ENCODE measurements at regions not wholly inside any gene's neighbourhood (a gene's known extent, or its start where the extent isn't known, plus 50 kb on each side); places are given as distances from the start of the nearest gene placed in this dataset.

GRCh38 chr5:11977904-11978303 is 73.7 kb upstream of the CTNND2 start:
- TF ChIP-seq ZNF121 (CRISPR knock-in tag; IDR thresholded peaks at IDR 0.05): no peak
- no peak for TF ChIP-seq ZNF512 (CRISPR knock-in tag; IDR thresholded peaks at IDR 0.05; ENCODE audit: borderline replicate concordance)
- no peak for TF ChIP-seq CTCF (IDR thresholded peaks at IDR 0.05)
- TF ChIP-seq ESRRA (CRISPR knock-in tag; IDR thresholded peaks at IDR 0.05; ENCODE audit: borderline replicate concordance): no peak
- TF ChIP-seq MAX (CRISPR knock-in tag; IDR thresholded peaks at IDR 0.05): no peak
- TF ChIP-seq ZSCAN18 (CRISPR knock-in tag; IDR thresholded peaks at IDR 0.05): no peak
- TF ChIP-seq, protein P1, sequence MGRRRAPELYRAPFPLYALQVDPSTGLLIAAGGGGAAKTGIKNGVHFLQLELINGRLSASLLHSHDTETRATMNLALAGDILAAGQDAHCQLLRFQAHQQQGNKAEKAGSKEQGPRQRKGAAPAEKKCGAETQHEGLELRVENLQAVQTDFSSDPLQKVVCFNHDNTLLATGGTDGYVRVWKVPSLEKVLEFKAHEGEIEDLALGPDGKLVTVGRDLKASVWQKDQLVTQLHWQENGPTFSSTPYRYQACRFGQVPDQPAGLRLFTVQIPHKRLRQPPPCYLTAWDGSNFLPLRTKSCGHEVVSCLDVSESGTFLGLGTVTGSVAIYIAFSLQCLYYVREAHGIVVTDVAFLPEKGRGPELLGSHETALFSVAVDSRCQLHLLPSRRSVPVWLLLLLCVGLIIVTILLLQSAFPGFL (CRISPR knock-in tag; IDR thresholded peaks at IDR 0.05; ENCODE audit: borderline replicate concordance): no peak
- TF ChIP-seq, protein P2, sequence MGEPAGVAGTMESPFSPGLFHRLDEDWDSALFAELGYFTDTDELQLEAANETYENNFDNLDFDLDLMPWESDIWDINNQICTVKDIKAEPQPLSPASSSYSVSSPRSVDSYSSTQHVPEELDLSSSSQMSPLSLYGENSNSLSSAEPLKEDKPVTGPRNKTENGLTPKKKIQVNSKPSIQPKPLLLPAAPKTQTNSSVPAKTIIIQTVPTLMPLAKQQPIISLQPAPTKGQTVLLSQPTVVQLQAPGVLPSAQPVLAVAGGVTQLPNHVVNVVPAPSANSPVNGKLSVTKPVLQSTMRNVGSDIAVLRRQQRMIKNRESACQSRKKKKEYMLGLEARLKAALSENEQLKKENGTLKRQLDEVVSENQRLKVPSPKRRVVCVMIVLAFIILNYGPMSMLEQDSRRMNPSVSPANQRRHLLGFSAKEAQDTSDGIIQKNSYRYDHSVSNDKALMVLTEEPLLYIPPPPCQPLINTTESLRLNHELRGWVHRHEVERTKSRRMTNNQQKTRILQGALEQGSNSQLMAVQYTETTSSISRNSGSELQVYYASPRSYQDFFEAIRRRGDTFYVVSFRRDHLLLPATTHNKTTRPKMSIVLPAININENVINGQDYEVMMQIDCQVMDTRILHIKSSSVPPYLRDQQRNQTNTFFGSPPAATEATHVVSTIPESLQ (CRISPR knock-in tag; IDR thresholded peaks at IDR 0.05): no peak
- TF ChIP-seq, protein P3, sequence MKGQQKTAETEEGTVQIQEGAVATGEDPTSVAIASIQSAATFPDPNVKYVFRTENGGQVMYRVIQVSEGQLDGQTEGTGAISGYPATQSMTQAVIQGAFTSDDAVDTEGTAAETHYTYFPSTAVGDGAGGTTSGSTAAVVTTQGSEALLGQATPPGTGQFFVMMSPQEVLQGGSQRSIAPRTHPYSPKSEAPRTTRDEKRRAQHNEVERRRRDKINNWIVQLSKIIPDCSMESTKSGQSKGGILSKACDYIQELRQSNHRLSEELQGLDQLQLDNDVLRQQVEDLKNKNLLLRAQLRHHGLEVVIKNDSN (CRISPR knock-in tag; IDR thresholded peaks at IDR 0.05): no peak
- TF ChIP-seq, protein P4, sequence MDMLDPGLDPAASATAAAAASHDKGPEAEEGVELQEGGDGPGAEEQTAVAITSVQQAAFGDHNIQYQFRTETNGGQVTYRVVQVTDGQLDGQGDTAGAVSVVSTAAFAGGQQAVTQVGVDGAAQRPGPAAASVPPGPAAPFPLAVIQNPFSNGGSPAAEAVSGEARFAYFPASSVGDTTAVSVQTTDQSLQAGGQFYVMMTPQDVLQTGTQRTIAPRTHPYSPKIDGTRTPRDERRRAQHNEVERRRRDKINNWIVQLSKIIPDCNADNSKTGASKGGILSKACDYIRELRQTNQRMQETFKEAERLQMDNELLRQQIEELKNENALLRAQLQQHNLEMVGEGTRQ (CRISPR knock-in tag; IDR thresholded peaks at IDR 0.05): no peak
- no peak for TF ChIP-seq JUN (CRISPR knock-in tag; IDR thresholded peaks at IDR 0.05)

Measured in WTC11 (cell line).